HG03432 (cell line): ENCODE measurements at regions not wholly inside any gene's neighbourhood (a gene's known extent, or its start where the extent isn't known, plus 50 kb on each side); places are given as distances from the start of the nearest gene placed in this dataset.

ENCODE experiments used
- ATAC-seq: cut with Tn5 transposase; IDR thresholded peaks from one replicate; pipeline ENCODE4 v1.9.1; 2021; ENCODE audit warnings: mild to moderate bottlenecking, moderate library complexity; ENCODE audit not compliant: unreplicated experiment

GRCh38 chr4:143055997-143056396 lies 128.7 kb upstream of the USP38 start:
- ATAC-seq, result no peak

DNA sequence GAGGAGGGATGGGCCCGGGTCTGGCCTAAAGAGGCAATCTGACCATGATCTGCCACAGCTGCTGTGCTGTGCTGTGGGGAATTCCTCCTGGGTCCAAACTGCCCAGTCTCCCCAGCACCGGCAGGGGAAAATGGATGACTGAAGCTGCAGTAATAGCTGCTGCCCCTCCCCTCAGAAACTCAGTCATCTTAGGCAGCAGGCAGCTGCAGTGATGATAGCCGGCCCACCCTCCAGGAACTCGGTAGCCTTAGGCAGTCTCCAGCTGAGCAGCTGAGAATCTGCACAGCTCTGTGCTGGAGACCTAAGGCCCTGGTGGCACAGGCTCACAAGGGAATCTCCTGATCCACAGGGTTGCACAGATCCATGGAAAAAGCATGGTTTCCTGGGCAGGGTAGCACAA lies 113.4 kb upstream of the USP38 start:
- no peak for ATAC-seq

GRCh38 chr4:143076723-143077122 lies 108.0 kb upstream of the USP38 start:
- ATAC-seq, result no peak

DNA sequence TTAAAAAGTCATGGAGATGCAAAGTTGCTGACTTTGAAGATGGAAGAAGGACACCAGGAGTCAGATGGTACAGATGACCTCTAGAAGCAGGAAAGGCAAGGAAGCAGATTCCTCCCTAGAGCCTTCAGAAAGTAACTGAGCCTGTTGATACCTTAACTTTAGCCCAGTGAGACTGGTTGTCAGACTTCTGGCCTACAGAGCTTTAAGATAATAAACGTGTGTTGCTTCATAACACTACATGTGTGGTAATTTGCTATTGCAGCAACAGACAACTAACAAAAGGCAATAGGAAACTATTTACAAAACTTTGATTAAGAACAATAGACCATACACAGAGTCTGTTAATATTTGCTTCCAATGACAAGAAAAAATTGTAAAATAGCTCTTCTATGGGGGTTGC lies 102.0 kb upstream of the USP38 start:
- no peak for ATAC-seq

GRCh38 chr4:143083756-143084472 lies 100.8 kb upstream of the USP38 start:
- ATAC-seq, result no peak

GRCh38 chr4:143084566-143084965 lies 100.2 kb upstream of the USP38 start:
- ATAC-seq, result no peak

DNA sequence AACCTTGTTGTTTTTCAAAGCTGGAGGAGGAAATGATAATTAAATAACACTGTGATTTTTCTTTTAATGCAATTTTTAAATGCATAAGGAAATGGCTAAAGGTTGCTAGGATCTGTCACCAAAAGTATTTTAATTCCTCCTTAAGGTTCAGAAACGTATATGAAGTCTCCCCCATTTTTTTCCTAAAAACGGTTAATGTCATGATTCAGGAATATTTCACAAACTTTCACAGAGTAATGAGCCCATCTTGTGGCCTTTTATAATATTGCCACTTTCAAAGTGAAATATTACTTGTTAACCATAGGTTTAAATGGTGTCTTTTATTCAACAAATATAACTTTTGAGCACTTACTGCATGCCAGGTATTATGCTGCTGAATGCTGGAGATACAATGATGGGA lies 99.5 kb upstream of the USP38 start:
- ATAC-seq, result no peak

- no peak for ATAC-seq
These were observed 99.1 kb upstream of the USP38 start for GRCh38 chr4:143085659-143086058.

GRCh38 chr4:143089291-143089690 lies 95.4 kb upstream of the USP38 start:
- no peak for ATAC-seq

DNA sequence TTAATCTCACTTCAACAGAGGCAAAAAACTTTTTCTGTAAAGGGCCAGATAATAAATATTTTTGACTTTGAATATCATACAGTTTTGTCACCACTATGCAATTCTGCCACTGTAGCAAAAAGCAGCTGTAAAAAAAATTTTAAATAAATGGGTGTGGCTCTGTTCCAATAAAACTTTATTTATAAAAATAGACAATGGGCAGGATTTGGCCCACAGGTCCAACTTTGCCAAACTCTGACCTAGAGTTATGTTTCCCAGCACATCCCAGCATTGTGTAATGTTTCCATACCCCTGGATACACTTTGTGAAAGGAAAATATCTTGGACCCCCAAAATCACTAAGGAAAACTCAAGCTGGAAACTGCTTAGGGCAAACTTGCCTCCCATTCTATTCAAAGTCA lies 94.9 kb upstream of the USP38 start:
- no peak for ATAC-seq

GRCh38 chr4:143091862-143092261 lies 92.9 kb upstream of the USP38 start:
- no peak for ATAC-seq

DNA sequence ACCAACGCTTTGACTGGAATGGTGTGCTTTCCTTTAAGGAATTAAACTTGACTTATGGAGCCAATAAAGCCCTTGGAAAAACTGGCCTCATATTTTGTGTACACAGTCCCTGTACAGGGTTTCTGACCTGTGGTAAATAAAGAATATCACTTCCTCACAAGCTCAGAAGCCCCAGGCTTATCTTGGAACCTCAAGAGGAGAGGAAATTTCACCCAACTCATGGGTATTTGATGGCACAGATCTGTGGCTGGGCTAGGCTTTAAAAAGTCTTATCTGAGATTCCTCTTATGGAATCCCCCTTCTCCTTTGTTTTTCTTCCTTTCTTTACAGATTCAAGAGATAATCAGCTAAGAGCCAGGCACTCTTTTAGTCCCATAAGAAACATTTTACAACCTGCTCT lies 89.3 kb upstream of the USP38 start:
- ATAC-seq, result no peak

DNA sequence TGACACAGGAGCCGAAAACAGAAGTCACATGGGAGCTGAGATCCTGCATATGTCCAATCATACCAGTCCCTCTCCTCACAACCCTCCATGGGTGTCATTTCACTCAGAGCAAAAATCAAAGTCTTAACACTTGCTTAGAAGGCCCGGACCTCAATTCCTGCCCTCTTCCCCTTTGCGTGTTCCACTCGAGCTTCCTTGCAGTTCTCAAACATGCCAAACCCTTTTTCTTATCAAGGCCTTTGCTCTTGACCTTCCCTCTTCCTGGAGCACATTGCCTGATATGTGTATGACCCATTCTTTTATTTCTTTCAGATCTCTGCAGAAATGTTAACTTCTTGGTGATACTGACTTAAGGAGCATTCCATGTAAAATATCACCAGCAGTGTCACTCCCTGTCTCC lies 87.0 kb upstream of the USP38 start:
- ATAC-seq, result no peak

GRCh38 chr4:143099693-143100092 lies 85.0 kb upstream of the USP38 start:
- no peak for ATAC-seq

GRCh38 chr4:143109376-143109775 lies 75.3 kb upstream of the USP38 start:
- no peak for ATAC-seq

DNA sequence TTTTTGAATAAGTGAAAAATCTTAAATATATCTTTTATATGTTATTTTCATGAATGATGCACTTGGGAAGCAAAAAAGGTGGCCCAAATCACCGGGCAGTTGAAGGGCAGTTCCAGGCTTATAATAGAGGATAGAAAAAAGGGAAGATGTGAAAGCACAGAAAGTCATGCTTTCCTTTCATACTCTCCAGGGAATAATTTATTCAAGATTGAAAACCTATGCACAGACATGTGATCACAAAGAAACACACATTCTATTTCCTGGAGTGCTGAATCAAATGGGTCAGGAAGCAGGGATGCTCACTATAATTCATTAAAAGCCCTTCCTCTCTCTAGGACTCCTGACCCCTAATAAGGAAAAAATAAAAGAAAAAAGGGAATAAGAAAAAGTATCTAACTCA lies 66.1 kb upstream of the USP38 start:
- ATAC-seq, result no peak

- no peak for ATAC-seq
These were observed 57.1 kb upstream of the USP38 start for GRCh38 chr4:143127621-143128020.

- ATAC-seq, result no peak
These were observed 50.7 kb upstream of the USP38 start for GRCh38 chr4:143133977-143134376.
